HG03159 (cell line): ENCODE measurements at regions not wholly inside any gene's neighbourhood (a gene's known extent, or its start where the extent isn't known, plus 50 kb on each side); places are given as distances from the start of the nearest gene placed in this dataset.
"Not testable (repeated sequence)": the region's sequence is repeated elsewhere in the genome, so short reads cannot be mapped to it uniquely, and the experiment has no call there.

ENCODE experiments used
- ATAC-seq: cut with Tn5 transposase; IDR thresholded peaks from one replicate; pipeline ENCODE4 v1.9.1; 2021; ENCODE audit warnings: mild to moderate bottlenecking, moderate library complexity; ENCODE audit not compliant: unreplicated experiment

DNA sequence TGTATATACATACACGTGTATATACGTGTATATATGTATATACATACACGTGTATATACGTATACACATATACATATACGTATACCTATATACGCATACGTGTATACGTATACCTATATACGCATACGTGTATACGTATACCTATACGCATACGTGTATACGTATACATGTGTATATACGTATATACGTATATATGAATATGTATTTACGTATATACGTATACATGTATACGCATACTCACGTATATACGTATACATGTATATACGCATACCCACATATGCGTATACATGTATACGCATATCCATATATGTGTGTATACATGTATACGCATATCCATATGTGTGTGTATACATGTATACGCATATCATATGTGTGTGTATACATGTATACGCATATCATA is 487.8 kb upstream of the TMEFF2 start:
- ATAC-seq = not testable (repeated sequence)

GRCh38 chr2:192675681-192676080 is 480.9 kb upstream of the TMEFF2 start:
- no peak for ATAC-seq

DNA sequence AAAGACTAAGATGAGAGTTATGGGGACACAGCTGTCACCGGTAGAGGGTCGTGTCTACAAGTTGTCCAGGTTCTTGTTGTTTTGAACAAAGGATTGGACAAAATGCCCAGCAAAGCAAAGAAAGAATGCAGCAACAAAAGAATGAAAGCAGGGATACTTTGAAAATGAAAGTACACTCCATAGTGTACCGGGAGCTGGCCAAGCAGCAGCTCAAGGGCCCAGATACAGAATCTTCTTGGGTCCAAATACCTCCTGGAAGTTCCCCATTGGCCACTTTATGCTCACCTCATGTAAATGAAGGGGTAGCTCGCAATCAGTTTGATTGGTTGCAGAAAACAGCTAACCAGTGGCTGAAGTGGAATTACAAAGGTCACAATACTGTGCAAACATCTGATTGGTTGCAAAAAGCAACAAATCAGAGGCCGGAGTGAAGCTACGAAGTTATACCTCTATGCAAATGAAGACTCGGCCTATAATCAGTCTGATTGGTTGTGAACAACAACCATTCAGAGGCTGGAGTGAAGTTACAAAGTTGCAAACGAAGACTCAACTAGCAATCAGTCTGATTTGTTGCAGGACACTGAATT is 474.9 kb upstream of the TMEFF2 start:
- ATAC-seq = no peak

GRCh38 chr2:192660555-192660954 is 465.8 kb upstream of the TMEFF2 start:
- ATAC-seq = not testable (repeated sequence)

DNA sequence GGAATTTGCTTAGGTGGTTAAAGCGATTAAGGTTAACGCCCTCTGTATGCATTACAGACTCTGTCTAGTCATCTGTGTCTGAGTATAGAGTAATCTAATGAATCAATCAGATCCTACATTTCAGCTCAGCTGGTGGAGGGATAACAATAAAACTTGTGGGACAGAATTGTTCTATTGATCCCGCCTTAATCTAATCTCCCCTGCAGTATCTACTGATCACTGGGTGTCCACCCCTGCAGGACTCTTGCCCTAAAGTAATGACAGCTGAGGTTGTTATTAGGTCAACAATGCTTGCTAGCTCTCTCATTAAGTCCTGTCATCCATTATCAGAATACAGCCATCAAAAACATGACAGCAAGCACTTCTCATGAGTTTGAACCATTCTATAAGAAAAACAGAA is 462.6 kb upstream of the TMEFF2 start:
- no peak for ATAC-seq

GRCh38 chr2:192655916-192656315 is 461.2 kb upstream of the TMEFF2 start:
- no peak for ATAC-seq

- ATAC-seq = no peak
These were observed 451.3 kb upstream of the TMEFF2 start for GRCh38 chr2:192645811-192646598.

DNA sequence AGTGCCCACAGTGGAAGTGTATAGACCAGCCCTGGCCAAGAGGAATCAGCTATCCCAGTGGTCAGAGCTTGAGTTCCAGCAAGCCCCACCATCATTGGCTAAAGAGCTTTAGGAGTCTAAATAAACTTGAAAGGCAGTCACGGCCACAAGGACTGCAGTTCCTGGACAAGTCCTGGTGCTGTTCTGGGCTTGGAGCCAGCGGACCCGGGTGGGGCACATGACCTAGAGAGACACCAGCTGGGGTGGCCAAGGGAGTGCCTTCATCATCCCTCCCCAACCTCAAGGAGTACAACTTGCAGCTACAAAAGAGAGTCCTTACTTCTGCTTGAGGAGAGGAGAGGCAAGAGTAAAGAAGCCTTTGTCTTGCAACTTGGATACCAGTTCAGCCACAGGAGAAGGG is 439.8 kb upstream of the TMEFF2 start:
- ATAC-seq = no peak

DNA sequence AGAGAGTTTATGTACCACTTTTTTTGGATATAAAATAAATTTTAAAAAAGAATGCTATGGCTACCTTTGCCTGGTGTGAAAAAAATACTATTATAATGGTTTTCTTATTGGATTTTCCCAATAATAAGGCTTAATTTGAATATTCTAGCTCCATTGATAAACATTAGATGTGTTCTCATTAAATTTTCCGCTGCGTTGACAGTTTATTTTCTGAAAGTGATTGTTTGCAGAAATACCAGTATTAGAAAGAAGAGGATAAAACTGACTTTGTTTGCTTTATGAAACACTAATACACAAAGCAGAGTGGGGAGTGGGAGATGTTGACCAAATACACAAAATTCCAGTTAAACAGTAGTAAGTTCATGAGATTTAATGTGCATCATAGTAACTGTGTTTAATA is 433.3 kb upstream of the TMEFF2 start:
- ATAC-seq = no peak

DNA sequence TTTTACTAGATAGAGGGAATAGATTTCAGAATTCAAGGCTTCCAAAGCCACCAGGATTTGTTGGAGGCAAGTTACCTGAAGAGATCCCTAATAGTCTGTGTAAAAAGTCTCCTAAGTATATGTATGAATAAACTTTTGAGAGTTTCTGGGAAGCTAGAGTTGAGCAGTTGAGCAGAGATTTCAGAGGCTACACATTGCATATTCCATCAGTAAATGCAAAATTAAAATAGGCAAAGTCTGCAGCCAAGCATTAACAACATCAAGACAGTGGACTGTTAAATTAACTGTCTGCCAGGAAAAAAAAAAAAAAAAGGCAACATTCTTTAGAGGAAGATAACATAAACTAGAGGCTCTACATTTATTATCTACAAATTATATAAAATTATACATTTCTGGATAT is 420.4 kb upstream of the TMEFF2 start:
- ATAC-seq = no peak

GRCh38 chr2:192604295-192604694 is 409.6 kb upstream of the TMEFF2 start:
- no peak for ATAC-seq

- ATAC-seq = not testable (repeated sequence)
These were observed 403.9 kb upstream of the TMEFF2 start for GRCh38 chr2:192598649-192599048.

DNA sequence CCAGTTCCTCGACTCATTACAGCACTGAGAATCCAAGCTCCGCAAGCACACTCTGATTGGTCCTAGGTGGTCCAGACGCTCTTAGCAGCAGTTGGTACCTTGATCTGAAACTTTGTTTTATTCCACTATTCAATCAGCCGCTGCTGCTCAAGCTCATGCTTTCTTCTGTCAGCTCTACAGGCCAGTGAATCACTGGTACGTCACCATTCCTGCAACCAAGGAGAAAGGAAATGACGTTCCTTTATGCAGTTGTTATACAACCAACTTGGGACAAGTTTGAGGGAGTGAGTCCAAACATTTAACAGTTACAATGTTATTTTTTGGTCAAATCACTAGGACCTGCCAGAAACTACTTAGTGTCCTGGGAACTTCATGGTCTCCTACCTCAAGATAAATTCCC is 398.8 kb upstream of the TMEFF2 start:
- no peak for ATAC-seq

DNA sequence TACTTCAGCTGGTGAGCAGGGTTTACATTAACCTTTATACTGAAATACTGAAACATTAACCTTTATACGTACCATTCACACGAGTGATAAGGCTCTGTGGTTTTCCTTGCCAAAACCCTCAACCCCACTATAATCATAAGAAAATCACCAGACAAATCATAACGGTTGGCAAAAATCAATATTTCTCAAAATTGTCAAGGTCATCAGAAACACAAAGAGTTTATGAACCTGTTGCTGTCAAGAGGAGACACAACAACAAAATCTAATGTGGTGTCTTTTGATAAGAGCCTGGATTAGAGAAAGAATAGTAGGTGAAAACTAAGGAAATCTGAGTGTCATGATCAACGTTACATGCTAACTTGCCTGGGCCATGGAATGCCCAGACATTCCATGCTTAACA is 396.9 kb upstream of the TMEFF2 start:
- no peak for ATAC-seq

DNA sequence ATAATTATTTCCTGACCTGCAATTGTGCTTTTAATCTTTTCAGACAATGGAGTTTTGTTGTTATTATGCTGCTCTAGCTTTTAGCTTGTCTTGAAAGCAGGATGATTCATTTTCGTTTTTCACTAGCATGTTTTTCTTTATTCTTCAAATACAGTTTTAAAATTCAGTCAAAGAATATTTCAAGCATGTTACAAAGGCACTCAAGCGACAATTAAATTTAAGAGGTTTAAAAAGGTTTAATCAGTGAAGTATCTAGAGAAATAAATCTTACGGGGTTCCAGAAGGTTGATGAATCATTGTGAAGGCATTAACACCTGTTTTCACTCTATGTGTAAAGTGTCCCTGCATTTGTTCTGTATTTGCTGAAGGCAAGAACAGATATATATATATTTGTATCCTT is 390.7 kb upstream of the TMEFF2 start:
- no peak for ATAC-seq

- no peak for ATAC-seq
These were observed 390.2 kb upstream of the TMEFF2 start for GRCh38 chr2:192584976-192585375.

DNA sequence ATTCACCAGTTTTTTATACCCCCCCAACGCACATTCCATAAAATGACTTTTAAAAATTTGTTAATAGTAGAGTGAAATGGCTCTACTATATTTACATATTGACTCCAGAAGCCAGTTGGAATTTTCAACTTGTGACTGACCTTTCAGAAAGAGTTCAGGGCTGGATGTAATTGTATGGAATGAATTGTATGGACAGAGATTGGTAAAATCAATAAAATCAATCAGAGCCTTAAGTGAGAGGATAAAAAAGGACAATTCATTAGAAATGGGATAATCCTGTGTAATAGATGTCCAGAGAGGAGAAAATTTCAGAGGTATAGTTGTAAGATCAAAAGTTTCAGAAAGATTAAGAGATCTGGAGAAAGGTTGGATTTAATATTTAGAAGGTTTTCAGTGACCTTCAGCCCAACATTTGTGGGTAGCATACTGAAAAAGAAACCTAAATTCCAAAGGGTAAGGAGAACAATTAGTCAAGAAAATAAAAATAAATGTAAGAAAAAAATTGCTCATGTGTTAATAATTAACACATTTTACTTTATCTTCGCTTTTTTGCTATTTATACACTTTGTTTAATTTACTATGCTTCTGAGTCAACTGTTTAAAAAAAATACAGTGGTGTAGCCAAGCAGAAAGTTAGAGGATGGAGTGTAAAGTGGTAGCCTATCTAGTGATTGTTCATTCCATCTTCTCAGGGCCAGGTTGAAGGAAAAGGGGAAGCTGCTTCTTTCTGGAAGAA is 385.4 kb upstream of the TMEFF2 start:
- ATAC-seq = no peak

DNA sequence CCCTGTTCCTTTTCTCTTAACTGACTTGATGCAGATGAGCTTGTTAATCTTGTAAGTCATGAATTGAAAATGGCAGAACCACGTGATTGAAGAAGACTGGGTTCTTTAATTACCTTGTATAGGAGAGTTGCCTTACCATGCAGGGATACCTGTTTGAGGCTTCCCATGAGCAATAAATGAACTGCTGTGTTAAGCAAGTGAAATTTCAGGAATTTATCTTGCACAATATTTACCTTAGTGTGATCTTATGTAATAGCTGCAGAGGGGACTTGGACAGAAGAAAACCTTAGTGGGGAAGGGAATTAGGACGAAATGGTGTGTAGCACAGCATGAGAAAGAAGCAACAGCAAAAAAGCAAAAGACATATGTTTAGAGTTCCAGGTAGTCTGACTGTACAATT is 384.0 kb upstream of the TMEFF2 start:
- no peak for ATAC-seq

DNA sequence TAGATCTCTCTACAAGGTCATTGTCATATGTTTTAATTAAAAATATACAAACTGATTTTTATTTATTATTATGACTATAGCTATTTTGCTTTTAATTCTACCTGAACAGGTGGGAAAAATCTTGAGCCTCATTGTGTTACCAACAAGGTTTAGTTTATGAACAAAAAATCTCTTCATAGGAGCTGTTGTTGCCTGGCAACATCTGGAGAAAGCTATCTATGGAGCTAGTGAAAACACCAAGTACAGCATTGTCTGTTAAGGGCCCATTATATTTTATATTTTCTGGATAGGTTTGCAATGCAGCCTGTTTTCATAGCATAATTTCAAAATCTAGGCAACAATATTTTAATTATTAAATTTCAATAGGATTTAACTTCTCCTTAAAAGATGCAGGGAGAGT is 383.0 kb upstream of the TMEFF2 start:
- no peak for ATAC-seq

- ATAC-seq = no peak
These were observed 379.8 kb upstream of the TMEFF2 start for GRCh38 chr2:192574552-192574951.

GRCh38 chr2:192571636-192572035 is 376.9 kb upstream of the TMEFF2 start:
- no peak for ATAC-seq

DNA sequence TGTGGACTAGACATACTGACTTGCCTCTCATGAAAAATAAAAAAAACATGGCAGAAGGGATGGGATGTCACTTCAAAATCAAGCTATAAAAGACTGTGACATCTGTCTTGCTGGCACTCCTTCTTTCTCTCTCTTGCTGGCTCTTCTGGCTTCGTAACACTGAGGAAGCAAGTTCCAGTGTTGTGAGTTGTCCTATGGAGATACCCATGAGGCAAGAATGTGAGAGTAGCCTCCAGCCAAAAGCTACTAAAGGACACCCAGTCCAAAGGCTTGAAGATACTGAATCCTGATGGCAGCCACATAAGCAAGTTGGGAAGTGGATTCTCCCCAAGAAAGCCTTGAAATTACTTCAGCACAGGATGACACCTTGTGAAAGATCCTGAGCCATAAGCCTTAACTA is 376.1 kb upstream of the TMEFF2 start:
- no peak for ATAC-seq
